Uterus (tissue), 3 donors: ENCODE measurements at regions not wholly inside any gene's neighbourhood (a gene's known extent, or its start where the extent isn't known, plus 50 kb on each side); places are given as distances from the start of the nearest gene placed in this dataset.

ENCODE experiments used
- DNase-seq, 2 donors: peaks; one replicate each; pipeline ENCODE4 v3.0.0-alpha.2; 2019 to 2020
- H3K27ac ChIP-seq, 2 donors: fragments of 200-600 bp; sonication (generic); 1 replicate in 1 of 2; 2 replicates in 1 of 2; pipeline ENCODE4 v1.5.1; 2016 to 2018
- H3K27me3 ChIP-seq, 2 donors: fragments of 200-600 bp; sonication (generic); one replicate each; pipeline ENCODE4 v1.5.1; 2018 to 2019; ENCODE audit warnings: control low read depth in 1 of 2
- H3K36me3 ChIP-seq, 2 donors: fragments of 200-600 bp; sonication (generic); one replicate each; pipeline ENCODE4 v1.5.1; 2019; ENCODE audit warnings: control low read depth in 1 of 2
- H3K4me1 ChIP-seq, 2 donors: fragments of 200-600 bp; sonication (generic); one replicate each; pipeline ENCODE4 v1.5.1; 2018 to 2019; ENCODE audit warnings: control low read depth in 1 of 2
- H3K4me3 ChIP-seq, 2 donors: fragments of 200-600 bp; sonication (generic); 1 replicate in 1 of 2; 2 replicates in 1 of 2; pipeline ENCODE4 v1.5.1; 2018 to 2019; ENCODE audit warnings: mild to moderate bottlenecking in 1 of 2
- H3K9me3 ChIP-seq, 2 donors: fragments of 200-600 bp; sonication (generic); one replicate each; pipeline ENCODE4 v1.5.1; 2019; ENCODE audit warnings: control low read depth in 1 of 2
- CTCF ChIP-seq, 4 experiments: fragments of 200-600 bp in 2 of 4; fragments of 450-650 bp in 2 of 4; sonication (generic) in 2 of 4; IDR thresholded peaks; one replicate each; pipeline ENCODE4 v1.5.1; 2016 to 2019; ENCODE audit warnings: antibody characterized with exemption in 4 of 4, mild to moderate bottlenecking in 2 of 4, moderate library complexity in 1 of 4
- POLR2A ChIP-seq, 2 donors: fragments of 450-650 bp; IDR thresholded peaks; one replicate each; pipeline ENCODE4 v1.6.1; 2016; ENCODE audit warnings: antibody characterized with exemption in 2 of 2, mild to moderate bottlenecking in 1 of 2, moderate library complexity in 1 of 2
- intact Hi-C: fragments of 100-400 bp; cut with DNase I; formaldehyde crosslinking; loops from one replicate; pipeline ENCODE4 v1.15.1; 2023; ENCODE audit warnings: low total_unique reads
- donor health status: DM: yes; HTN: yes; CAD: no.

DNA sequence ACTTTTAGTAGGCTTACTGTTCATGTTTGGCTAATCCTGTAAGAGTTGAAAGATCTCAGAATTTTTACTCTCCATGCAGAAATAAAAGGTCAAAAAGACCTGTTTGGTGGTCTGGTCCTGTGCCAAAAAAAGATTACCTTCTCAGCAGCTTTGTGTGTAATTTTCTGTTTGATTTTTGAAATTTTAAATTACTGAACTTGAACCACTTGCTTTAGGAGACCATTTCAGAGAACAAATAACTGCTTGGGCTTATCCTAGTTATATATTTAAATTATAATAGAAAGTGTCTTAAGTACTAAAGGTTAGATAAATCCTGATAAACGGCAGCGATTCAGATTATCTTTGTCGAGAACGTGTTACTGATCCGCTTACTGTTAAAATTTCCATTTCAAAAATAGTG, 118.3 kb upstream of the GRIK2 start:
- DNase-seq, result no peak
- intact Hi-C loops, result no loop called here
- Histone ChIP-seq H3K4me3 (no peak overlapping the region), H3K4me1 (no peaks in the 10 kb centered on the region), H3K36me3 (no peaks in the 10 kb centered on the region), H3K27ac (no peak overlapping the region), H3K9me3 (no peaks in the 10 kb centered on the region), H3K27me3 (no peaks in the 10 kb centered on the region)
- TF ChIP-seq CTCF (IDR thresholded peaks at IDR 0.05), result no peak
- no peak for TF ChIP-seq POLR2A (IDR thresholded peaks at IDR 0.05)

GRCh38 chr6:101276066-101276465, 117.4 kb upstream of the GRIK2 start:
- Histone ChIP-seq H3K9me3 (no peaks in the 10 kb centered on the region), H3K4me3 (no peak overlapping the region), H3K27me3 (no peaks in the 10 kb centered on the region), H3K4me1 (no peaks in the 10 kb centered on the region), H3K36me3 (no peaks in the 10 kb centered on the region), H3K27ac (no peak overlapping the region)
- TF ChIP-seq POLR2A (IDR thresholded peaks at IDR 0.05), result no peak
- TF ChIP-seq CTCF (IDR thresholded peaks at IDR 0.05), result no peak
- DNase-seq, result no peak
- intact Hi-C loops, result no loop called here

- Histone ChIP-seq H3K27ac (no peak overlapping the region), H3K9me3 (no peaks in the 10 kb centered on the region), H3K4me1 (no peaks in the 10 kb centered on the region), H3K4me3 (no peak overlapping the region), H3K36me3 (no peaks in the 10 kb centered on the region), H3K27me3 (no peaks in the 10 kb centered on the region)
- DNase-seq, result no peak
- intact Hi-C loops, result no loop called here
- TF ChIP-seq CTCF (IDR thresholded peaks at IDR 0.05) (no peak), POLR2A (IDR thresholded peaks at IDR 0.05) (no peak)
Observed at GRCh38 chr6:101279410-101279809, 114.1 kb upstream of the GRIK2 start.

GRCh38 chr6:101281266-101281665, 112.2 kb upstream of the GRIK2 start:
- DNase-seq, result no peak

GRCh38 chr6:101284131-101284530, 109.4 kb upstream of the GRIK2 start:
- no peak for TF ChIP-seq POLR2A (IDR thresholded peaks at IDR 0.05)
- TF ChIP-seq CTCF (IDR thresholded peaks at IDR 0.05), result no peak
- Histone ChIP-seq H3K4me3 (no peak overlapping the region), H3K4me1 (no peaks in the 10 kb centered on the region), H3K36me3 (no peaks in the 10 kb centered on the region), H3K27ac (no peak overlapping the region), H3K9me3 (no peaks in the 10 kb centered on the region), H3K27me3 (no peaks in the 10 kb centered on the region)
- no peak for DNase-seq
- intact Hi-C loops, result no loop called here

More at GRCh38 chr6:101281266-101281665, 112.2 kb upstream of the GRIK2 start:
- Histone ChIP-seq H3K4me3 (no peak overlapping the region), H3K36me3 (no peaks in the 10 kb centered on the region), H3K9me3 (no peaks in the 10 kb centered on the region), H3K27me3 (no peaks in the 10 kb centered on the region), H3K27ac (no peak overlapping the region), H3K4me1 (no peaks in the 10 kb centered on the region)
- intact Hi-C loops, result no loop called here
- TF ChIP-seq CTCF (IDR thresholded peaks at IDR 0.05), result no peak
- no peak for TF ChIP-seq POLR2A (IDR thresholded peaks at IDR 0.05)
